Fibroblast of the aortic adventitia (primary cell): ENCODE measurements at regions not wholly inside any gene's neighbourhood (a gene's known extent, or its start where the extent isn't known, plus 50 kb on each side); places are given as distances from the start of the nearest gene placed in this dataset.

ENCODE experiments used
- DNase-seq: peaks from one replicate; pipeline ENCODE4 v3.0.0-alpha.2; 2010; ENCODE audit warnings: low read depth
- H3K4me3 ChIP-seq: 2 replicates; pipeline ENCODE4 v1.5.1; 2011; ENCODE audit warnings: low read depth, mild to moderate bottlenecking, control low read depth, low read length, moderate library complexity
- TF ChIP-seq, protein P1 (sequence below): IDR thresholded peaks from 2 replicates; pipeline ENCODE4 v1.5.1; 2011; ENCODE audit warnings: mild to moderate bottlenecking, low read length, control low read depth, inconsistent platforms; ENCODE audit not compliant: insufficient read depth

- DNase-seq: no peak
- TF ChIP-seq, protein P1, sequence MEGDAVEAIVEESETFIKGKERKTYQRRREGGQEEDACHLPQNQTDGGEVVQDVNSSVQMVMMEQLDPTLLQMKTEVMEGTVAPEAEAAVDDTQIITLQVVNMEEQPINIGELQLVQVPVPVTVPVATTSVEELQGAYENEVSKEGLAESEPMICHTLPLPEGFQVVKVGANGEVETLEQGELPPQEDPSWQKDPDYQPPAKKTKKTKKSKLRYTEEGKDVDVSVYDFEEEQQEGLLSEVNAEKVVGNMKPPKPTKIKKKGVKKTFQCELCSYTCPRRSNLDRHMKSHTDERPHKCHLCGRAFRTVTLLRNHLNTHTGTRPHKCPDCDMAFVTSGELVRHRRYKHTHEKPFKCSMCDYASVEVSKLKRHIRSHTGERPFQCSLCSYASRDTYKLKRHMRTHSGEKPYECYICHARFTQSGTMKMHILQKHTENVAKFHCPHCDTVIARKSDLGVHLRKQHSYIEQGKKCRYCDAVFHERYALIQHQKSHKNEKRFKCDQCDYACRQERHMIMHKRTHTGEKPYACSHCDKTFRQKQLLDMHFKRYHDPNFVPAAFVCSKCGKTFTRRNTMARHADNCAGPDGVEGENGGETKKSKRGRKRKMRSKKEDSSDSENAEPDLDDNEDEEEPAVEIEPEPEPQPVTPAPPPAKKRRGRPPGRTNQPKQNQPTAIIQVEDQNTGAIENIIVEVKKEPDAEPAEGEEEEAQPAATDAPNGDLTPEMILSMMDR: no peak
- H3K4me3 ChIP-seq: no peak overlapping the region
Observed at GRCh38 chr6:164102693-164103092, 688.2 kb downstream of the QKI start.

GRCh38 chr6:164101859-164102258 is 687.3 kb downstream of the QKI start:
- no peak for DNase-seq
- no peak overlapping the region for H3K4me3 ChIP-seq
- TF ChIP-seq, protein P1: no peak

- TF ChIP-seq, protein P1: no peak
- H3K4me3 ChIP-seq: no peak overlapping the region
- DNase-seq: no peak
Observed at GRCh38 chr6:164099269-164099865, 684.8 kb downstream of the QKI start.

DNA sequence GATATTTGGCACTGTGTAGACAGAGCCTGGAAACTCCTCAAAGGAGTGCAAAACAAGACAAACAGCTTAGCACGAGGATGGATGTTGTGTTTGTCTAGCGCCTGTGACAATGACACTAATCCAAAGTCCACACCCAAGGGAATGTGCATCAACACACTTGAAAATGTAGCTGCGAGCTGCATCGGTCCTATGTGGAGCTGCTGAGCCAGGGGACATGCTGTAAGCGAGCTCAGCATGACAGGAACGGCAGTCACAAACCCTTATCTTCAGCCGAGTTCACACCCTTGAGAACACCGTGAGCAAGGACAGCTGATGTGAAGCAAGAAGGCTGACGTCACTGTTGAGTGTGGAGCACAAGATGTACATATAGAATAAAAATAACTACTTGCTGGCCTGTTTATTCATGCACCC is 684.3 kb downstream of the QKI start:
- H3K4me3 ChIP-seq: no peak overlapping the region
- TF ChIP-seq, protein P1: no peak
- DNase-seq: peak; percentile 10

- peak; percentile 55 for DNase-seq
- TF ChIP-seq, protein P1: no peak
- no peak overlapping the region for H3K4me3 ChIP-seq
Observed at GRCh38 chr6:164097551-164098398, 683.3 kb downstream of the QKI start.

GRCh38 chr6:164097056-164097455 is 682.5 kb downstream of the QKI start:
- no peak overlapping the region for H3K4me3 ChIP-seq
- no peak for DNase-seq

More at GRCh38 chr6:164097056-164097455, 682.5 kb downstream of the QKI start:
- TF ChIP-seq, protein P1: no peak
